NCI-H2171 (cell line): ENCODE measurements at regions not wholly inside any gene's neighbourhood (a gene's known extent, or its start where the extent isn't known, plus 50 kb on each side); places are given as distances from the start of the nearest gene placed in this dataset.
"Not testable (repeated sequence)": the region's sequence is repeated elsewhere in the genome, so short reads cannot be mapped to it uniquely, and the experiment has no call there.

ENCODE experiments used
- DNase-seq: peaks from one replicate; lab custom pipeline; 2025; lab: John Stamatoyannopoulos, UW

GRCh38 chr10:125605167-125605566 is 77.8 kb downstream of the TEX36 start:
- no peak for DNase-seq

- no peak for DNase-seq
These were observed 80.1 kb downstream of the TEX36 start for GRCh38 chr10:125602825-125603224.

GRCh38 chr10:125599194-125599593 is 83.8 kb downstream of the TEX36 start:
- no peak for DNase-seq

GRCh38 chr10:125595911-125596310 is 87.1 kb downstream of the TEX36 start:
- no peak for DNase-seq

GRCh38 chr10:125593644-125594043 is 89.3 kb downstream of the TEX36 start:
- DNase-seq = no peak

GRCh38 chr10:125592897-125593296 is 90.1 kb downstream of the TEX36 start:
- DNase-seq = no peak

- DNase-seq = no peak
These were observed 91.1 kb downstream of the TEX36 start for GRCh38 chr10:125591886-125592285.

- DNase-seq = not testable (repeated sequence)
These were observed 94.2 kb downstream of the TEX36 start for GRCh38 chr10:125588738-125589137.

GRCh38 chr10:125584954-125585353 is 98.0 kb downstream of the TEX36 start:
- no peak for DNase-seq

GRCh38 chr10:125578658-125579315 is 104.2 kb downstream of the TEX36 start:
- no peak for DNase-seq

GRCh38 chr10:125575843-125576242 is 107.1 kb downstream of the TEX36 start:
- DNase-seq = no peak

GRCh38 chr10:125568156-125568555 is 114.8 kb downstream of the TEX36 start:
- no peak for DNase-seq

GRCh38 chr10:125567529-125567928 is 115.4 kb downstream of the TEX36 start:
- no peak for DNase-seq

- DNase-seq = no peak
These were observed 117.9 kb downstream of the TEX36 start for GRCh38 chr10:125565046-125565445.

GRCh38 chr10:125564570-125564969 is 118.4 kb downstream of the TEX36 start:
- no peak for DNase-seq

GRCh38 chr10:125562737-125563136 is 120.2 kb downstream of the TEX36 start:
- DNase-seq = no peak

- no peak for DNase-seq
These were observed 122.0 kb downstream of the TEX36 start for GRCh38 chr10:125560947-125561346.

- no peak for DNase-seq
These were observed 123.8 kb downstream of the TEX36 start for GRCh38 chr10:125559210-125559609.

GRCh38 chr10:125557801-125558505 is 125.0 kb downstream of the TEX36 start:
- no peak for DNase-seq

GRCh38 chr10:125557311-125557710 is 125.7 kb downstream of the TEX36 start:
- no peak for DNase-seq

- DNase-seq = no peak
These were observed 126.1 kb downstream of the TEX36 start for GRCh38 chr10:125556882-125557281.

GRCh38 chr10:125555743-125556142 is 127.2 kb downstream of the TEX36 start:
- DNase-seq = no peak

- no peak for DNase-seq
These were observed 127.7 kb downstream of the TEX36 start for GRCh38 chr10:125555267-125555666.

GRCh38 chr10:125554753-125555152 is 128.2 kb downstream of the TEX36 start:
- DNase-seq = no peak
